ENCODE measurements at regions not wholly inside any gene's neighbourhood (a gene's known extent, or its start where the extent isn't known, plus 50 kb on each side); places are given as distances from the start of the nearest gene placed in this dataset.

DNA sequence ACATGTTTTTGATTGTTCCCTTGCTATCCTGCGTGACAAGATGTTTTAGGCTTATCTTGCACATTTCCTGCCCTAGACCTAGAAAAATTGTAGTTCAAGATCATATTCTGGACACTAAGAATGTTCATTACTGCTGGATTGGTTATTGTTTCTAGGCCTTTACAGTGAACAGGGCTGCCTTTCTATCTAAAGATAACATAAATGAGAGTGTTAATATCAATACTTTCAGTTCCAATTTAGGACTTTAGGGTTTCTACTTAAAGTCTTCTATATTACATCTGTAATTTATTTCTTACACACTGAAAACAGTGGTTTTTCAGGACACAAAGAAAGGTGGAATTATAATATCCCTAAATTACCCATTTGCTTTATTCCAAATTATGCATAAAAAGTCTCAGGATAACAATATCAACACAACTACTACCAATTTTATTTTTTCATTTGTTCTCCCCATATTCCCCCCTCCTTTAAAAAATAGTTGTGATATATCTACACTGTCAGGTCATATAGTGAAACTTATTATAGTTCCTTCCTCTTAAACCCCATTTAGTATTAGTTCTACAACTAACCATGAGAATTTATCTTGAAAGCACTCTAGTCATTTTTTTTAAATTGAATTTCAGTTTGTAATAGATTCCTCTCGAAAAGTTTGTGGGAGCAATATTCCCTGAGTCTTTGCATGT, 293.9 kb upstream of the RIOK2 start:
- intact Hi-C loops (cut with micrococcal nuclease; ENCODE audit: unreplicated experiment): no loop called here
- no peak for TF ChIP-seq EZH2 (IDR thresholded peaks at IDR 0.05; ENCODE audit: borderline replicate concordance, low read depth, low read length, poor library complexity, severe bottlenecking)
- TF ChIP-seq, protein P1, sequence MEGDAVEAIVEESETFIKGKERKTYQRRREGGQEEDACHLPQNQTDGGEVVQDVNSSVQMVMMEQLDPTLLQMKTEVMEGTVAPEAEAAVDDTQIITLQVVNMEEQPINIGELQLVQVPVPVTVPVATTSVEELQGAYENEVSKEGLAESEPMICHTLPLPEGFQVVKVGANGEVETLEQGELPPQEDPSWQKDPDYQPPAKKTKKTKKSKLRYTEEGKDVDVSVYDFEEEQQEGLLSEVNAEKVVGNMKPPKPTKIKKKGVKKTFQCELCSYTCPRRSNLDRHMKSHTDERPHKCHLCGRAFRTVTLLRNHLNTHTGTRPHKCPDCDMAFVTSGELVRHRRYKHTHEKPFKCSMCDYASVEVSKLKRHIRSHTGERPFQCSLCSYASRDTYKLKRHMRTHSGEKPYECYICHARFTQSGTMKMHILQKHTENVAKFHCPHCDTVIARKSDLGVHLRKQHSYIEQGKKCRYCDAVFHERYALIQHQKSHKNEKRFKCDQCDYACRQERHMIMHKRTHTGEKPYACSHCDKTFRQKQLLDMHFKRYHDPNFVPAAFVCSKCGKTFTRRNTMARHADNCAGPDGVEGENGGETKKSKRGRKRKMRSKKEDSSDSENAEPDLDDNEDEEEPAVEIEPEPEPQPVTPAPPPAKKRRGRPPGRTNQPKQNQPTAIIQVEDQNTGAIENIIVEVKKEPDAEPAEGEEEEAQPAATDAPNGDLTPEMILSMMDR (conservative IDR thresholded peaks at IDR 0.05; ENCODE audit: low read depth, low read length): no peak
- H3K27ac ChIP-seq (ENCODE audit: low read depth, low read length, poor library complexity, severe bottlenecking): no peak overlapping the region
- no peaks in the 10 kb centered on the region for H3K4me1 ChIP-seq (ENCODE audit: insufficient read depth, low read length, poor library complexity, severe bottlenecking)
- H3K27me3 ChIP-seq (replicated peaks; ENCODE audit: insufficient read depth, low read depth, low read length, poor library complexity): peaks cover 18% of the 10 kb centered on the region
- ChIA-PET CTCF (no interaction called here), POLR2A (ENCODE audit: low non-redundant PET) (no interaction called here)
- DNase-seq (ENCODE audit: low spot score): no peak
- no peaks in the 10 kb centered on the region for H3K36me3 ChIP-seq (ENCODE audit: insufficient read depth, low read length, poor library complexity, severe bottlenecking)
- no peak overlapping the region for H3K4me3 ChIP-seq (ENCODE audit: low read depth, low read length, poor library complexity, severe bottlenecking)
- BruUV-seq (replicated peaks): no TSS peak
- no peaks in the 10 kb centered on the region for H3K9me3 ChIP-seq (ENCODE audit: low read depth, low read length, poor library complexity, severe bottlenecking)

DNA sequence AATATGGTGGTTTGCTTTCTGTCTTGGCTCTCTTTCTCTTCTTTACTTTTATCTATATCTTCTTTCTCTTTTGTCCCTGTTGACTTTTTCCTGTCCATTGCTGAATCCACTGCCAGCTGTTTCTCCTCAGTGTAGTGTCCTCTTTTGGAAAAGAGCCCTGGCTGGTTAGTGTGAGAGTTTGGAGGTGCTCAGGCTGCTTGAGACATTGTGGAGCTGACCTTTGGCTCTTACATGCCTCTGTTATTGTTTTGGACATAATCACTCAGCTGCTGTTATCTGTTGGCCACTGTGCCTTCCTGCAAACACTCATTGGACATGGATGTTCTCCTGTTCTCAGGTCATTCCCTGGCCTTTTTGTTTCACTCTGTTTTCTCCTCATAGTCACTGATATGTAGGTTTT, 295.4 kb upstream of the RIOK2 start:
- no peak overlapping the region for H3K4me3 ChIP-seq (ENCODE audit: low read depth, low read length, poor library complexity, severe bottlenecking)
- H3K4me1 ChIP-seq (ENCODE audit: insufficient read depth, low read length, poor library complexity, severe bottlenecking): no peaks in the 10 kb centered on the region
- H3K27me3 ChIP-seq (replicated peaks; ENCODE audit: insufficient read depth, low read depth, low read length, poor library complexity): peaks cover 18% of the 10 kb centered on the region
- TF ChIP-seq, protein P1 (conservative IDR thresholded peaks at IDR 0.05; ENCODE audit: low read depth, low read length): no peak
- no peak for TF ChIP-seq EZH2 (IDR thresholded peaks at IDR 0.05; ENCODE audit: borderline replicate concordance, low read depth, low read length, poor library complexity, severe bottlenecking)
- H3K36me3 ChIP-seq (ENCODE audit: insufficient read depth, low read length, poor library complexity, severe bottlenecking): no peaks in the 10 kb centered on the region
- CTCF ChIA-PET: no interaction called here
- no peak for DNase-seq (ENCODE audit: low spot score)
- no peaks in the 10 kb centered on the region for H3K9me3 ChIP-seq (ENCODE audit: low read depth, low read length, poor library complexity, severe bottlenecking)
- BruUV-seq (replicated peaks): no TSS peak
- no peak overlapping the region for H3K27ac ChIP-seq (ENCODE audit: low read depth, low read length, poor library complexity, severe bottlenecking)
- POLR2A ChIA-PET (ENCODE audit: low non-redundant PET): no interaction called here
- intact Hi-C loops (cut with micrococcal nuclease; ENCODE audit: unreplicated experiment): no loop called here

DNA sequence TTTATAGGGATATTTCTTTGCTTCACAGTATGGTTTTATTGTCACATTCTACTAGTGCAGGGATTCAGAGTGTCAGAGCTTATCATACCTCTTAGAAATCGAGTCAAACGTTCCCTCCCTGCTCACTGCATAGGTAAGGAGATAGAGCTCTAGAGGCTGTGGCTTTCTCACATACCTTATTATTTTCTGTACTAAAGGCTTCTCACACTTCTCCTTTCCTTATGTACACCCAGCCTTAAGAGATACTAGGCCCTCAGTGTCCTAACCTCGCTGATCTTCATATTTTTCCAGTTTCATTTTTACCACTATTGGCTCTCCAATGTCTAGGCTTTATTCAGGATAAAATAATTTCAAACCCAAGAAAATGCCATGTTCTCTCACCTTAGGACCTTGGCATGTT, 297.3 kb upstream of the RIOK2 start:
- CTCF ChIA-PET: no interaction called here
- Histone ChIP-seq H3K27ac (ENCODE audit: low read depth, low read length, poor library complexity, severe bottlenecking) (no peak overlapping the region), H3K4me1 (ENCODE audit: insufficient read depth, low read length, poor library complexity, severe bottlenecking) (no peaks in the 10 kb centered on the region), H3K4me3 (ENCODE audit: low read depth, low read length, poor library complexity, severe bottlenecking) (no peak overlapping the region), H3K27me3 (replicated peaks; ENCODE audit: insufficient read depth, low read depth, low read length, poor library complexity) (peaks cover 18% of the 10 kb centered on the region), H3K36me3 (ENCODE audit: insufficient read depth, low read length, poor library complexity, severe bottlenecking) (no peaks in the 10 kb centered on the region), H3K9me3 (ENCODE audit: low read depth, low read length, poor library complexity, severe bottlenecking) (no peaks in the 10 kb centered on the region)
- POLR2A ChIA-PET (ENCODE audit: low non-redundant PET): no interaction called here
- intact Hi-C loops (cut with micrococcal nuclease; ENCODE audit: unreplicated experiment): no loop called here
- DNase-seq (ENCODE audit: low spot score): no peak
- no TSS peak for BruUV-seq (replicated peaks)
- TF ChIP-seq EZH2 (IDR thresholded peaks at IDR 0.05; ENCODE audit: borderline replicate concordance, low read depth, low read length, poor library complexity, severe bottlenecking): no peak
- TF ChIP-seq, protein P1 (conservative IDR thresholded peaks at IDR 0.05; ENCODE audit: low read depth, low read length): no peak
